Hepatocyte (in vitro differentiated cells): ENCODE measurements at regions not wholly inside any gene's neighbourhood (a gene's known extent, or its start where the extent isn't known, plus 50 kb on each side); places are given as distances from the start of the nearest gene placed in this dataset. TPM values are rescaled to one million over a fixed set of nuclear protein-coding genes. Genes with fewer than 3 reads are reported as not detected.

Source experiments
- DNase-seq: peaks from one replicate; pipeline ENCODE4 v3.0.0-alpha.2; 2016; ENCODE audit warnings: low spot score
- H2AFZ ChIP-seq: fragments of 200-600 bp; sonication (generic); 2 replicates; pipeline ENCODE4 v1.6.0; 2016; ENCODE audit warnings: antibody characterized with exemption, mild to moderate bottlenecking
- H3K27ac ChIP-seq: fragments of 200-600 bp; sonication (generic); 2 replicates; pipeline ENCODE4 v1.5.1; 2016; ENCODE audit warnings: mild to moderate bottlenecking
- H3K27me3 ChIP-seq: fragments of 200-600 bp; sonication (generic); 2 replicates; pipeline ENCODE4 v1.6.1; 2016
- H3K36me3 ChIP-seq: fragments of 200-600 bp; sonication (generic); replicated peaks from 2 replicates; pipeline ENCODE4 v1.5.1; 2016; ENCODE audit warnings: low read depth; ENCODE audit not compliant: insufficient read depth
- H3K4me1 ChIP-seq: fragments of 200-600 bp; sonication (generic); 2 replicates; pipeline ENCODE4 v1.5.1; 2016; ENCODE audit warnings: mild to moderate bottlenecking, moderate library complexity; ENCODE audit not compliant: insufficient read depth
- H3K4me2 ChIP-seq: fragments of 200-600 bp; sonication (generic); 2 replicates; pipeline ENCODE4 v1.6.0; 2016
- H3K4me3 ChIP-seq: fragments of 200-600 bp; sonication (generic); 2 replicates; pipeline ENCODE4 v1.5.1; 2016; ENCODE audit warnings: mild to moderate bottlenecking
- H3K79me2 ChIP-seq: fragments of 200-600 bp; sonication (generic); 2 replicates; pipeline ENCODE4 v1.6.0; 2017; ENCODE audit warnings: mild to moderate bottlenecking
- H3K9me2 ChIP-seq: fragments of 200-600 bp; sonication (generic); replicated peaks from 2 replicates; pipeline ENCODE4 v1.6.0; 2017; ENCODE audit warnings: mild to moderate bottlenecking; ENCODE audit not compliant: insufficient read depth
- H3K9me3 ChIP-seq: fragments of 200-600 bp; sonication (generic); 2 replicates; pipeline ENCODE4 v1.5.1; 2016; ENCODE audit warnings: low read depth, mild to moderate bottlenecking
- H4K20me1 ChIP-seq: fragments of 200-600 bp; sonication (generic); 2 replicates; pipeline ENCODE4 v1.6.0; 2016; ENCODE audit warnings: mild to moderate bottlenecking; ENCODE audit not compliant: insufficient read depth, poor library complexity, severe bottlenecking
- CTCF ChIP-seq: fragments of 200-600 bp; sonication (generic); IDR thresholded peaks from 2 replicates; pipeline ENCODE4 v1.5.1; 2016; ENCODE audit warnings: antibody characterized with exemption, mild to moderate bottlenecking; ENCODE audit not compliant: poor library complexity
- EZH2 ChIP-seq: fragments of 200-600 bp; sonication (generic); IDR thresholded peaks from 2 replicates; pipeline ENCODE4 v1.6.1; 2016; ENCODE audit warnings: antibody characterized with exemption, mild to moderate bottlenecking, borderline replicate concordance
- WGBS: methylation state at CpG from one replicate; pipeline ENCODE4 v1.1.6; 2016; ENCODE audit warnings: low lambda C conversion rate; ENCODE audit errors: missing lambda C conversion rate; 5-methylcytosine and 5-hydroxymethylcytosine counted together
- small RNA-seq: library from RNA; depleted of rRNA; stranded (forward); fragments of <200 nt; gene quantifications from one replicate; pipeline ENCODE3, GENCODE V24; 2014

GRCh38 chr20:52242237-52243230, 51.0 kb upstream of the ZFP64 start:
- Histone ChIP-seq H3K27ac (no peak overlapping the region), H3K4me2 (no peak overlapping the region), H3K4me3 (no peak overlapping the region), H2AFZ (no peak overlapping the region), H3K9me2 (no peaks in the 10 kb centered on the region), H3K9me3 (no peaks in the 10 kb centered on the region), H3K79me2 (no peaks in the 10 kb centered on the region), H4K20me1 (no peaks in the 10 kb centered on the region), H3K27me3 (no peaks in the 10 kb centered on the region), H3K4me1 (no peaks in the 10 kb centered on the region), H3K36me3 (no peaks in the 10 kb centered on the region)
- TF ChIP-seq CTCF (peak; percentile 62), EZH2 (no peak)
- peak; percentile 56 for DNase-seq
- WGBS = 60% methylated on average over 7 of the region's 7 CpGs

Small RNAs in the stretch of these regions (small RNA-seq; reads per million reads assigned to genes)
- gene RF02271 = not detected
- gene RPL36P1 = not detected
